MM.1S (cell line): ENCODE measurements at regions not wholly inside any gene's neighbourhood (a gene's known extent, or its start where the extent isn't known, plus 50 kb on each side); places are given as distances from the start of the nearest gene placed in this dataset.

Experiments
- DNase-seq: peaks from one replicate; pipeline ENCODE4 v3.0.0-alpha.2; 2015
- H2AFZ ChIP-seq: fragments of 300-600 bp; sonication (generic); 2 replicates; pipeline ENCODE4 v1.6.0; 2016; ENCODE audit warnings: antibody characterized with exemption, low read length
- H3F3A ChIP-seq: fragments of 300-600 bp; sonication (generic); 2 replicates; pipeline ENCODE4 v1.6.1; 2016; ENCODE audit warnings: mild to moderate bottlenecking, antibody characterized with exemption, low read length, moderate library complexity, mixed read lengths; ENCODE audit not compliant: insufficient read depth
- H3K27ac ChIP-seq: fragments of 300-600 bp; sonication (generic); 2 replicates; pipeline ENCODE4 v1.5.1; 2016; ENCODE audit warnings: mild to moderate bottlenecking, low read length
- H3K27me3 ChIP-seq: fragments of 300-600 bp; sonication (generic); replicated peaks from 2 replicates; pipeline ENCODE4 v1.6.0; 2016; ENCODE audit warnings: low read length; ENCODE audit not compliant: insufficient read depth
- H3K36me3 ChIP-seq: fragments of 300-600 bp; sonication (generic); replicated peaks from 2 replicates; pipeline ENCODE4 v1.6.1; 2016; ENCODE audit warnings: mild to moderate bottlenecking, low read length, mixed read lengths; ENCODE audit not compliant: insufficient read depth
- H3K4me1 ChIP-seq: fragments of 300-600 bp; sonication (generic); 2 replicates; pipeline ENCODE4 v1.6.1; 2016; ENCODE audit warnings: low read length, mixed read lengths
- H3K4me2 ChIP-seq: fragments of 300-600 bp; sonication (generic); 2 replicates; pipeline ENCODE4 v1.6.0; 2016; ENCODE audit warnings: low read depth, low read length
- H3K4me3 ChIP-seq: fragments of 300-600 bp; sonication (generic); 2 replicates; pipeline ENCODE4 v1.5.1; 2016; ENCODE audit warnings: low read length, mixed read lengths
- H3K79me2 ChIP-seq: fragments of 300-600 bp; sonication (generic); 2 replicates; pipeline ENCODE4 v1.6.1; 2016; ENCODE audit warnings: mixed run types, low read length, mixed read lengths
- H3K9ac ChIP-seq: fragments of 300-600 bp; sonication (generic); 2 replicates; pipeline ENCODE4 v1.6.1; 2016; ENCODE audit warnings: low read length, mixed read lengths
- H3K9me2 ChIP-seq: fragments of 300-600 bp; sonication (generic); replicated peaks from 2 replicates; pipeline ENCODE4 v1.6.1; 2016; ENCODE audit warnings: mild to moderate bottlenecking, low read length, mixed read lengths; ENCODE audit not compliant: insufficient read depth
- H3K9me3 ChIP-seq: fragments of 300-600 bp; sonication (generic); replicated peaks from 2 replicates; pipeline ENCODE4 v1.6.1; 2016; ENCODE audit warnings: mild to moderate bottlenecking, low read length, mixed read lengths; ENCODE audit not compliant: insufficient read depth
- H4K20me1 ChIP-seq: fragments of 300-600 bp; sonication (generic); 2 replicates; pipeline ENCODE4 v1.6.1; 2016; ENCODE audit warnings: mild to moderate bottlenecking, low read length, moderate library complexity, mixed read lengths; ENCODE audit not compliant: insufficient read depth
- EZH2 ChIP-seq: fragments of 300-600 bp; sonication (generic); optimal IDR thresholded peaks from 2 replicates; pipeline ENCODE3; 2017; ENCODE audit warnings: low read depth, mild to moderate bottlenecking, antibody characterized with exemption, low read length, mixed read lengths
- EZH2phosphoT487 ChIP-seq: fragments of 300-600 bp; sonication (generic); IDR thresholded peaks from 2 replicates; pipeline ENCODE4 v1.6.1; 2018; ENCODE audit warnings: antibody characterized with exemption, low read length
- TF ChIP-seq, protein P1 (sequence below): fragments of 300-600 bp; sonication (generic); IDR thresholded peaks from 2 replicates; pipeline ENCODE4 v1.5.1; 2016; ENCODE audit warnings: antibody characterized with exemption, low read length, mixed read lengths

DNA sequence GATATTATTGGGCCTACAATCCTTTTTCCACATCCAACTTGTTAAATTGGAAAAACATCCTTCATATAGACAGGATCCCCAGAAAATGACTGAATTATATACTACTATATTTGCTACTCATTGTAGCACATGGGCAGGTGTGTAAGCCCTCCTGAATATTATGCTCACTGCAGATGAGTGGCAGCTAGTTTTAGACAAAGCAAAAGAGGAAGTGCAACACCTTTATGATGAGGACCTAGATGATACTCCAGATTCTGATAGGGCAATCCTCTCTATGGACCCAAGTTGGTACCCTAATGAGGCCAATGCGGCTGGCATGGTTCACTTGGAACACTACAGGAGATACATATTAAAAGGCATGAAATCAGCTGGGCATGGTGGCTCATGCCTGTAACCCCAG is 119.1 kb upstream of the PLCL2 start:
- DNase-seq, result no peak

DNA sequence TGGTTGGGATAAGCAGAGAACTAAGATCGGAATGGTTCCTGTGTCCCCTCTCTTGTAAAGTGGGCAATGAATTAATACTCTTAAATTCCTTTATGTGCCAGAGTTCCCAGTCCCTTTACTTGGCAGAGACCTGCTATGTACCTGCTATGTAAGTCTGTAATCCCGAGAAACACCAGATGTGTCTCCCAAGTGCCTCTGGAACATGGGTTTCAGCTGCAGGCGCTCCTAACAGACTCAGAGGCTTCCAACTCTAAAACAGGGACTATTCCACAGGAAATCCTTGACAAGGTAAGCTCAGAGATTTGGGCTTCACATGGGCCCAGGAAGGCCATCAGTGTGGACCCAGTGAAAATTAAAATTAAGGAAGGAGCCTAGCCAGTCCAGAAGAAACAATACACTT is 117.7 kb upstream of the PLCL2 start:
- Histone ChIP-seq H3K27me3 (no peaks in the 10 kb centered on the region), H3K9ac (no peak overlapping the region), H3K27ac (no peak overlapping the region), H3K9me2 (no peaks in the 10 kb centered on the region), H3K9me3 (no peaks in the 10 kb centered on the region), H4K20me1 (no peaks in the 10 kb centered on the region), H3K4me2 (no peak overlapping the region), H3K4me1 (no peaks in the 10 kb centered on the region), H3K79me2 (no peaks in the 10 kb centered on the region), H3F3A (no peaks in the 10 kb centered on the region), H2AFZ (no peak overlapping the region), H3K36me3 (no peaks in the 10 kb centered on the region), H3K4me3 (no peak overlapping the region)
- no peak for DNase-seq
- TF ChIP-seq EZH2phosphoT487, result no peak
- TF ChIP-seq, protein P1, sequence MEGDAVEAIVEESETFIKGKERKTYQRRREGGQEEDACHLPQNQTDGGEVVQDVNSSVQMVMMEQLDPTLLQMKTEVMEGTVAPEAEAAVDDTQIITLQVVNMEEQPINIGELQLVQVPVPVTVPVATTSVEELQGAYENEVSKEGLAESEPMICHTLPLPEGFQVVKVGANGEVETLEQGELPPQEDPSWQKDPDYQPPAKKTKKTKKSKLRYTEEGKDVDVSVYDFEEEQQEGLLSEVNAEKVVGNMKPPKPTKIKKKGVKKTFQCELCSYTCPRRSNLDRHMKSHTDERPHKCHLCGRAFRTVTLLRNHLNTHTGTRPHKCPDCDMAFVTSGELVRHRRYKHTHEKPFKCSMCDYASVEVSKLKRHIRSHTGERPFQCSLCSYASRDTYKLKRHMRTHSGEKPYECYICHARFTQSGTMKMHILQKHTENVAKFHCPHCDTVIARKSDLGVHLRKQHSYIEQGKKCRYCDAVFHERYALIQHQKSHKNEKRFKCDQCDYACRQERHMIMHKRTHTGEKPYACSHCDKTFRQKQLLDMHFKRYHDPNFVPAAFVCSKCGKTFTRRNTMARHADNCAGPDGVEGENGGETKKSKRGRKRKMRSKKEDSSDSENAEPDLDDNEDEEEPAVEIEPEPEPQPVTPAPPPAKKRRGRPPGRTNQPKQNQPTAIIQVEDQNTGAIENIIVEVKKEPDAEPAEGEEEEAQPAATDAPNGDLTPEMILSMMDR, result no peak

More for the DNA sequence above, 119.1 kb upstream of the PLCL2 start:
- no peak overlapping the region for H3K4me2 ChIP-seq
- no peak overlapping the region for H3K9ac ChIP-seq
- H2AFZ ChIP-seq, result no peak overlapping the region
- H3K9me3 ChIP-seq, result no peaks in the 10 kb centered on the region
- H4K20me1 ChIP-seq, result no peaks in the 10 kb centered on the region
- no peaks in the 10 kb centered on the region for H3K9me2 ChIP-seq
- H3F3A ChIP-seq, result no peaks in the 10 kb centered on the region
- H3K4me1 ChIP-seq, result no peaks in the 10 kb centered on the region
- H3K27ac ChIP-seq, result no peak overlapping the region
- no peaks in the 10 kb centered on the region for H3K79me2 ChIP-seq
- TF ChIP-seq EZH2phosphoT487 (no peak), EZH2 (no peak)
- TF ChIP-seq, protein P1, result no peak
- H3K27me3 ChIP-seq, result no peaks in the 10 kb centered on the region
- no peak overlapping the region for H3K4me3 ChIP-seq
- no peaks in the 10 kb centered on the region for H3K36me3 ChIP-seq

DNA sequence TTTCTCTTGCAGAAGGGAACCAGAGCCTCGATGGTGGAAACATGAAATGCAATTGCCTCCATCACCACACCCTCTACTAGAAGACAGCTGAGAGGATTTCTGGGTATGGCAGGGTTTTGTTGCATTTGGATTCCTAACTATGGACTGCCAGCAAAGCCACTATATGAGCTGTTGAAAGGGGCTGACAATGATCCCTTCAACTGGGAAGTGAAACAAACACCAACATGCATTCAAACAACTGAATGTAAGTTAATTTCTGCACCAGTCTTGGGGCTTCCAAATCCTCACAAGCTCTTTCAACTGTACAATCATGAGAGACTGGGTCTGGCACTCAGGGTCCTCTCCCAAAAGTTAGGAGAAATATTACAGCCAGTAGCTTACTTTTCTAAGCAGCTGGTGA is 116.7 kb upstream of the PLCL2 start:
- H3K27me3 ChIP-seq, result no peaks in the 10 kb centered on the region
- H3K4me2 ChIP-seq, result no peak overlapping the region
- no peak overlapping the region for H3K4me3 ChIP-seq
- H3F3A ChIP-seq, result no peaks in the 10 kb centered on the region
- no peaks in the 10 kb centered on the region for H3K9me3 ChIP-seq
- H3K79me2 ChIP-seq, result no peaks in the 10 kb centered on the region
- no peaks in the 10 kb centered on the region for H3K36me3 ChIP-seq
- no peaks in the 10 kb centered on the region for H4K20me1 ChIP-seq
- H3K9ac ChIP-seq, result no peak overlapping the region
- TF ChIP-seq EZH2, result no peak
- no peaks in the 10 kb centered on the region for H3K9me2 ChIP-seq
- H3K4me1 ChIP-seq, result no peaks in the 10 kb centered on the region
- no peak for DNase-seq
- no peak overlapping the region for H2AFZ ChIP-seq
- H3K27ac ChIP-seq, result no peak overlapping the region

DNA sequence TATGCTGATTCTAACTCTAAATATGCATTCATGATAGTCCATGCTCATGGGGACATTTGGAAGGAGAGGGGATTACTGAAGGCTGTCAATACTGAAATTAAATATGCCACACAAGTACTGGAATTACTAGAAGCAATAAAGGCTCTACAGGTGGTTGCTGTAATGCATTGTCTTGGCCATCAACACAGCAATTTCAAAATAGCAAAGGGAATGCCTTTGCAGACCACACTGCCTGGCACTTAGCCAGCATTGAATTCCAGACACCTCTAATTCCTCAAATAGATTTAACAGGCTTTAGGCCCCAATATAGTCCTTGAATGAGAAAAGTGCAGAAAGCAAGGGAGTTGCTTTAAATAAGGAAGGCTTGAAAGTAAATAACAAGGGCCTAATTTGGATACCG is 115.8 kb upstream of the PLCL2 start:
- Histone ChIP-seq H3K79me2 (no peaks in the 10 kb centered on the region), H3K4me3 (no peak overlapping the region), H3K9me3 (no peaks in the 10 kb centered on the region), H3K27me3 (no peaks in the 10 kb centered on the region), H3K9ac (no peak overlapping the region), H3K36me3 (no peaks in the 10 kb centered on the region), H3F3A (no peaks in the 10 kb centered on the region), H2AFZ (no peak overlapping the region), H3K9me2 (no peaks in the 10 kb centered on the region), H3K4me1 (no peaks in the 10 kb centered on the region), H4K20me1 (no peaks in the 10 kb centered on the region), H3K4me2 (no peak overlapping the region), H3K27ac (no peak overlapping the region)
- TF ChIP-seq EZH2phosphoT487 (no peak), EZH2 (no peak)
- TF ChIP-seq, protein P1, result no peak
- no peak for DNase-seq
